ENCODE measurements at regions not wholly inside any gene's neighbourhood (a gene's known extent, or its start where the extent isn't known, plus 50 kb on each side); places are given as distances from the start of the nearest gene placed in this dataset.

GRCh38 chr3:139213936-139214335 is 129.9 kb upstream of the MRPS22 start:
- H3K4me3 ChIP-seq (ENCODE audit: control insufficient read depth, low read depth, low read length): no peak overlapping the region
- no peak for TF ChIP-seq CTCF (conservative IDR thresholded peaks at IDR 0.05; ENCODE audit: control insufficient read depth, insufficient read depth, low read depth, low read length)
- no peak for DNase-seq (ENCODE audit: low read depth)

- no peak for TF ChIP-seq CTCF (conservative IDR thresholded peaks at IDR 0.05; ENCODE audit: control insufficient read depth, insufficient read depth, low read depth, low read length)
- no peak for DNase-seq (ENCODE audit: low read depth)
- H3K4me3 ChIP-seq (ENCODE audit: control insufficient read depth, low read depth, low read length): no peak overlapping the region
Measured at GRCh38 chr3:139216958-139217357, 126.9 kb upstream of the MRPS22 start.

GRCh38 chr3:139217633-139218032 is 126.2 kb upstream of the MRPS22 start:
- no peak for DNase-seq (ENCODE audit: low read depth)
- no peak for TF ChIP-seq CTCF (conservative IDR thresholded peaks at IDR 0.05; ENCODE audit: control insufficient read depth, insufficient read depth, low read depth, low read length)
- H3K4me3 ChIP-seq (ENCODE audit: control insufficient read depth, low read depth, low read length): no peak overlapping the region

GRCh38 chr3:139218046-139218445 is 125.8 kb upstream of the MRPS22 start:
- no peak for DNase-seq (ENCODE audit: low read depth)
- no peak for TF ChIP-seq CTCF (conservative IDR thresholded peaks at IDR 0.05; ENCODE audit: control insufficient read depth, insufficient read depth, low read depth, low read length)
- H3K4me3 ChIP-seq (ENCODE audit: control insufficient read depth, low read depth, low read length): no peak overlapping the region

- no peak for TF ChIP-seq CTCF (conservative IDR thresholded peaks at IDR 0.05; ENCODE audit: control insufficient read depth, insufficient read depth, low read depth, low read length)
- no peak overlapping the region for H3K4me3 ChIP-seq (ENCODE audit: control insufficient read depth, low read depth, low read length)
- DNase-seq (ENCODE audit: low read depth): no peak
Measured at GRCh38 chr3:139219463-139219862, 124.4 kb upstream of the MRPS22 start.

GRCh38 chr3:139222100-139222657 is 121.6 kb upstream of the MRPS22 start:
- DNase-seq (ENCODE audit: low read depth): no peak
- H3K4me3 ChIP-seq (ENCODE audit: control insufficient read depth, low read depth, low read length): no peak overlapping the region
- TF ChIP-seq CTCF (conservative IDR thresholded peaks at IDR 0.05; ENCODE audit: control insufficient read depth, insufficient read depth, low read depth, low read length): no peak

GRCh38 chr3:139225548-139225947 is 118.3 kb upstream of the MRPS22 start:
- no peak overlapping the region for H3K4me3 ChIP-seq (ENCODE audit: control insufficient read depth, low read depth, low read length)
- no peak for TF ChIP-seq CTCF (conservative IDR thresholded peaks at IDR 0.05; ENCODE audit: control insufficient read depth, insufficient read depth, low read depth, low read length)
- peak; percentile 42 for DNase-seq (ENCODE audit: low read depth)
